ENCODE measurements at regions not wholly inside any gene's neighbourhood (a gene's known extent, or its start where the extent isn't known, plus 50 kb on each side); places are given as distances from the start of the nearest gene placed in this dataset.

DNA sequence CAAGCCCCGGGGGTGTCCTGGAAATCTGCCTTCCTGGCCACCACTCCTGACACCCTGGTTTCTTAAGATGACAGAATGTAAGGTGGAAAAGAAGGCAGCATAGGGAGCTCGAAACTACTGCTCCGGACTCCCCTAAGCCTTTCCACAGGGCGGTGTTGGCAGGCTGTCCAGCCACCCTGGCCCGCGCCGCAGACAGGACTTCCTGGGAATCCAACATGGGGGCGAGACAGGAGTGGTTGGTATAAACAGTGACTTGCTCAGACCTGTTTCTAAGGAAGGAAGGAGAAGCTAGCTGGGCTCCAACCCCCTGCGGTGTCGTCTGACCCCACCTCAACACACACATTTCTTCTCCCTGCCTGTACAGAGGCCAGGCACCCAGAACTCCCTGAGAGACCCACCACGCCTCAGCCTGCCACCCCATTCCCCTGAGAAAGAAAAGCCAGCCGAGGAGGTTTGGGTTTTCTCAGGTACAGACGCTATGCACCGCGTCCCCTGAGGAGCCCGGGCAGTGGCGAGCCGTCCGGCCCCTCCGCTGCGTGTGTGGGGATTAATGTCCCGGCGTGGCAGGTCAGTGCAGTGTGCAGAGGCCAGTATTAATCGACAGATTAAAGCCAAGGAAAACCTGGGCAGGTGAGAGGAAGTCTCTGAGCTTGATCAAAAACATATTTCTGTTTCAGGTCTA is 349.6 kb upstream of the MKI67 start:
- TF ChIP-seq, protein P1, sequence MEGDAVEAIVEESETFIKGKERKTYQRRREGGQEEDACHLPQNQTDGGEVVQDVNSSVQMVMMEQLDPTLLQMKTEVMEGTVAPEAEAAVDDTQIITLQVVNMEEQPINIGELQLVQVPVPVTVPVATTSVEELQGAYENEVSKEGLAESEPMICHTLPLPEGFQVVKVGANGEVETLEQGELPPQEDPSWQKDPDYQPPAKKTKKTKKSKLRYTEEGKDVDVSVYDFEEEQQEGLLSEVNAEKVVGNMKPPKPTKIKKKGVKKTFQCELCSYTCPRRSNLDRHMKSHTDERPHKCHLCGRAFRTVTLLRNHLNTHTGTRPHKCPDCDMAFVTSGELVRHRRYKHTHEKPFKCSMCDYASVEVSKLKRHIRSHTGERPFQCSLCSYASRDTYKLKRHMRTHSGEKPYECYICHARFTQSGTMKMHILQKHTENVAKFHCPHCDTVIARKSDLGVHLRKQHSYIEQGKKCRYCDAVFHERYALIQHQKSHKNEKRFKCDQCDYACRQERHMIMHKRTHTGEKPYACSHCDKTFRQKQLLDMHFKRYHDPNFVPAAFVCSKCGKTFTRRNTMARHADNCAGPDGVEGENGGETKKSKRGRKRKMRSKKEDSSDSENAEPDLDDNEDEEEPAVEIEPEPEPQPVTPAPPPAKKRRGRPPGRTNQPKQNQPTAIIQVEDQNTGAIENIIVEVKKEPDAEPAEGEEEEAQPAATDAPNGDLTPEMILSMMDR (IDR thresholded peaks at IDR 0.05): no peak
- TF ChIP-seq POLR2A (IDR thresholded peaks at IDR 0.05): no peak
